GM12878 (cell line): ENCODE measurements at regions not wholly inside any gene's neighbourhood (a gene's known extent, or its start where the extent isn't known, plus 50 kb on each side); places are given as distances from the start of the nearest gene placed in this dataset.

Source experiments
- ATAC-seq: fragments of 200-7000 bp; cut with Tn5 transposase; 3 replicates; pipeline ENCODE4 v1.9.1; 2020; ENCODE audit warnings: mild to moderate bottlenecking, moderate library complexity
- BruUV-seq: library from RNA; stranded (reverse); fragments of 400-500 nt; replicated peaks from 2 replicates; lab custom pipeline; 2021; lab: Mats Ljungman, UMichigan
- CTCF ChIA-PET: fragments of 300-600 bp; sonication (Branson Sonifier 250); formaldehyde crosslinking; extraction: SDS; loops from one replicate; lab custom pipeline; 2021; ENCODE audit warnings: inconsistent platforms; lab: Yijun Ruan, JAX
- POLR2A ChIA-PET: fragments of 350-600 bp; formaldehyde crosslinking; extraction: SDS; loops from one replicate; lab custom pipeline; 2021; ENCODE audit warnings: inconsistent platforms; lab: Charles Lee
- RAD21 ChIA-PET: fragments of 300-600 bp; sonication (Branson Sonifier 250); formaldehyde crosslinking; loops from one replicate; lab custom pipeline; 2023; ENCODE audit warnings: antibody characterized with exemption; ENCODE audit not compliant: unreplicated experiment; lab: Charles Lee
- SMC1A ChIA-PET: fragments of 300-600 bp; sonication (Branson Sonifier 250); formaldehyde crosslinking; loops from one replicate; lab custom pipeline; 2023; ENCODE audit not compliant: unreplicated experiment, uncharacterized antibody; lab: Charles Lee
- DNase-seq: peaks from one replicate; pipeline ENCODE4 v3.0.0-alpha.2; 2011; ENCODE audit warnings: low read depth, low spot score
- FAIRE-seq: peaks from 3 replicates; lab custom pipeline; 2011; peaks lifted over from hg19 to GRCh38; lab: Jason Lieb, UNC
- H2AFZ ChIP-seq: 2 replicates; pipeline ENCODE4 v1.6.0; 2011; ENCODE audit warnings: low read depth, low read length, control low read depth; ENCODE audit not compliant: control insufficient read depth
- H3K27ac ChIP-seq: 2 replicates; pipeline ENCODE4 v1.5.1; 2011; ENCODE audit warnings: control low read depth; ENCODE audit not compliant: control insufficient read depth, insufficient read depth
- H3K27me3 ChIP-seq, 2 experiments: replicated peaks in 1 of 2; 2 replicates each; pipeline versions ENCODE4 v1.6.0 to v1.6.1; 2011; ENCODE audit warnings: low read length in 1 of 2; ENCODE audit not compliant: control insufficient read depth in 2 of 2, insufficient read depth in 2 of 2
- H3K36me3 ChIP-seq, 2 experiments: 2 replicates each; pipeline ENCODE4 v1.5.1; 2011; ENCODE audit warnings: low read length in 1 of 2; ENCODE audit not compliant: control insufficient read depth in 2 of 2, insufficient read depth in 2 of 2
- H3K4me1 ChIP-seq: 2 replicates; pipeline ENCODE4 v1.6.1; 2011; ENCODE audit warnings: mild to moderate bottlenecking, low read length, moderate library complexity, mixed read lengths; ENCODE audit not compliant: control insufficient read depth, insufficient read depth
- H3K4me2 ChIP-seq: 2 replicates; pipeline ENCODE4 v1.6.0; 2011; ENCODE audit warnings: control low read depth; ENCODE audit not compliant: control insufficient read depth, insufficient read depth
- H3K4me3 ChIP-seq: fragments of 200-600 bp; sonication (generic); 2 replicates; pipeline ENCODE4 v1.5.1; 2016
- H3K79me2 ChIP-seq: 2 replicates; pipeline ENCODE4 v1.6.0; 2011; ENCODE audit warnings: low read length; ENCODE audit not compliant: control insufficient read depth, insufficient read depth
- H3K9ac ChIP-seq: 2 replicates; pipeline ENCODE4 v1.8.0; 2011; ENCODE audit warnings: low read length, control low read depth, mixed read lengths; ENCODE audit not compliant: control insufficient read depth, insufficient read depth
- H3K9me3 ChIP-seq: replicated peaks from 3 replicates; pipeline ENCODE4 v1.5.1; 2011; ENCODE audit warnings: mild to moderate bottlenecking, low read length; ENCODE audit not compliant: control insufficient read depth, insufficient read depth
- H4K20me1 ChIP-seq: 2 replicates; pipeline ENCODE4 v1.6.0; 2011; ENCODE audit not compliant: control insufficient read depth, insufficient read depth
- IRF4 ChIP-seq: IDR thresholded peaks from 2 replicates; pipeline ENCODE4 v1.6.1; 2011; ENCODE audit warnings: low read depth, low read length
- JUNB ChIP-seq: IDR thresholded peaks from 2 replicates; pipeline ENCODE4 v1.6.1; 2016; ENCODE audit warnings: antibody characterized with exemption, mild to moderate bottlenecking
- MAX ChIP-seq: IDR thresholded peaks from 2 replicates; pipeline ENCODE4 v1.6.1; 2012; ENCODE audit warnings: low read depth, low read length, improper control_type of control experiment
- MEF2A ChIP-seq: IDR thresholded peaks from 2 replicates; pipeline ENCODE4 v1.6.1; 2011; ENCODE audit warnings: low read depth, mild to moderate bottlenecking, low read length, moderate library complexity; ENCODE audit not compliant: insufficient read depth
- MEF2B ChIP-seq: fragments of 450-650 bp; IDR thresholded peaks from 2 replicates; pipeline ENCODE4 v1.6.1; 2018; ENCODE audit warnings: mild to moderate bottlenecking, moderate library complexity; ENCODE audit not compliant: partially characterized antibody, poor library complexity, severe bottlenecking
- NRF1 ChIP-seq: conservative IDR thresholded peaks from 2 replicates; pipeline ENCODE4 v1.6.1; 2011; ENCODE audit warnings: mild to moderate bottlenecking, low read depth, low read length, improper control_type of control experiment
- PAX8 ChIP-seq: fragments of 450-650 bp; IDR thresholded peaks from 2 replicates; pipeline ENCODE4 v1.6.1; 2017; ENCODE audit warnings: mild to moderate bottlenecking, moderate library complexity
- PKNOX1 ChIP-seq: fragments of 450-650 bp; IDR thresholded peaks from 2 replicates; pipeline ENCODE4 v1.6.1; 2016; ENCODE audit warnings: mild to moderate bottlenecking
- RAD21 ChIP-seq: IDR thresholded peaks from 2 replicates; pipeline ENCODE4 v1.6.1; 2011; ENCODE audit warnings: mild to moderate bottlenecking, low read depth, low read length, moderate library complexity; ENCODE audit not compliant: insufficient read depth
- SMARCA5 ChIP-seq: fragments of 450-650 bp; IDR thresholded peaks from 2 replicates; pipeline ENCODE4 v1.6.1; 2017; ENCODE audit warnings: mild to moderate bottlenecking
- SUPT20H ChIP-seq: IDR thresholded peaks from 2 replicates; pipeline ENCODE4 v1.6.1; 2011; ENCODE audit warnings: low read depth, mild to moderate bottlenecking, low read length, moderate library complexity, borderline replicate concordance; ENCODE audit not compliant: control insufficient read depth
- USF1 ChIP-seq: IDR thresholded peaks from 2 replicates; pipeline ENCODE4 v1.6.1; 2011; ENCODE audit warnings: borderline replicate concordance, low read depth, mild to moderate bottlenecking, moderate library complexity, mixed read lengths, low read length; ENCODE audit not compliant: insufficient read depth; ENCODE audit errors: extremely low read length
- WGBS: methylation state at CpG from one replicate; pipeline ENCODE4 v1.1.6; 2016; ENCODE audit warnings: low lambda C conversion rate; ENCODE audit not compliant: insufficient replicate concordance, insufficient coverage; ENCODE audit errors: missing lambda C conversion rate; 5-methylcytosine and 5-hydroxymethylcytosine counted together
- in situ Hi-C: fragments of 300-500 bp; cut with MboI; formaldehyde crosslinking; loops from 9 replicates; pipeline ENCODE4 v1.14.3; 2018; ENCODE audit warnings: mixed read lengths
- intact Hi-C: fragments of 100-400 bp; cut with micrococcal nuclease; formaldehyde crosslinking; loops from one replicate; pipeline ENCODE4 v1.14.2; 2022; ENCODE audit not compliant: unreplicated experiment

- Histone ChIP-seq H3K79me2 (no peaks in the 10 kb centered on the region), H3K36me3 (no peaks in the 10 kb centered on the region), H3K4me2 (no peak overlapping the region), H3K4me1 (no peaks in the 10 kb centered on the region), H2AFZ (no peak overlapping the region), H3K27ac (no peak overlapping the region), H4K20me1 (no peaks in the 10 kb centered on the region), H3K4me3 (no peak overlapping the region), H3K27me3 (no peaks in the 10 kb centered on the region), H3K9me3 (no peaks in the 10 kb centered on the region)
- ATAC-seq (no peak), FAIRE-seq (no peak)
- in situ Hi-C loops: no loop called here
- no TSS peak for BruUV-seq
- SMC1A ChIA-PET: no interaction called here
- intact Hi-C loops: no loop called here
- POLR2A ChIA-PET: no interaction called here
- CTCF ChIA-PET: no interaction called here
- RAD21 ChIA-PET: no interaction called here
- WGBS: 5% methylated on average over 7 of the region's 7 CpGs
- TF ChIP-seq PKNOX1 (no peak), SMARCA5 (no peak), JUNB (no peak), MEF2A (no peak), NRF1 (no peak), IRF4 (no peak)
- TF ChIP-seq, all 136 proteins: peak for 0
- DNase-seq: no peak
- no peak overlapping the region for H3K9ac ChIP-seq
Observed at GRCh38 chr6:165962366-165962765, 205.3 kb downstream of the TBXT start.

GRCh38 chr6:165961233-165961632 lies 206.4 kb downstream of the TBXT start:
- in situ Hi-C loops: no loop called here
- FAIRE-seq: no peak

More at GRCh38 chr6:165961233-165961632, 206.4 kb downstream of the TBXT start:
- H3K27ac ChIP-seq: no peak overlapping the region
- no peak overlapping the region for H3K4me3 ChIP-seq
- ChIA-PET SMC1A (no interaction called here), CTCF (no interaction called here), POLR2A (no interaction called here)
- H3K9me3 ChIP-seq: no peaks in the 10 kb centered on the region
- no peaks in the 10 kb centered on the region for H4K20me1 ChIP-seq
- H2AFZ ChIP-seq: no peak overlapping the region
- H3K27me3 ChIP-seq: no peaks in the 10 kb centered on the region
- DNase-seq (no peak), ATAC-seq (no peak)
- intact Hi-C loops: no loop called here
- H3K9ac ChIP-seq: no peak overlapping the region
- no peak overlapping the region for H3K4me2 ChIP-seq
- H3K4me1 ChIP-seq: no peaks in the 10 kb centered on the region
- 33% methylated on average over 12 of the region's 12 CpGs for WGBS
- H3K36me3 ChIP-seq: no peaks in the 10 kb centered on the region
- H3K79me2 ChIP-seq: no peaks in the 10 kb centered on the region
- TF ChIP-seq JUNB (no peak), IRF4 (no peak), PAX8 (no peak), MEF2B (no peak), SUPT20H (no peak), MAX (no peak), RAD21 (no peak), USF1 (no peak)
- TF ChIP-seq, all 136 proteins: peak for 0
- no TSS peak for BruUV-seq
- RAD21 ChIA-PET: no interaction called here
